ENCODE measurements at regions not wholly inside any gene's neighbourhood (a gene's known extent, or its start where the extent isn't known, plus 50 kb on each side); places are given as distances from the start of the nearest gene placed in this dataset.

DNA sequence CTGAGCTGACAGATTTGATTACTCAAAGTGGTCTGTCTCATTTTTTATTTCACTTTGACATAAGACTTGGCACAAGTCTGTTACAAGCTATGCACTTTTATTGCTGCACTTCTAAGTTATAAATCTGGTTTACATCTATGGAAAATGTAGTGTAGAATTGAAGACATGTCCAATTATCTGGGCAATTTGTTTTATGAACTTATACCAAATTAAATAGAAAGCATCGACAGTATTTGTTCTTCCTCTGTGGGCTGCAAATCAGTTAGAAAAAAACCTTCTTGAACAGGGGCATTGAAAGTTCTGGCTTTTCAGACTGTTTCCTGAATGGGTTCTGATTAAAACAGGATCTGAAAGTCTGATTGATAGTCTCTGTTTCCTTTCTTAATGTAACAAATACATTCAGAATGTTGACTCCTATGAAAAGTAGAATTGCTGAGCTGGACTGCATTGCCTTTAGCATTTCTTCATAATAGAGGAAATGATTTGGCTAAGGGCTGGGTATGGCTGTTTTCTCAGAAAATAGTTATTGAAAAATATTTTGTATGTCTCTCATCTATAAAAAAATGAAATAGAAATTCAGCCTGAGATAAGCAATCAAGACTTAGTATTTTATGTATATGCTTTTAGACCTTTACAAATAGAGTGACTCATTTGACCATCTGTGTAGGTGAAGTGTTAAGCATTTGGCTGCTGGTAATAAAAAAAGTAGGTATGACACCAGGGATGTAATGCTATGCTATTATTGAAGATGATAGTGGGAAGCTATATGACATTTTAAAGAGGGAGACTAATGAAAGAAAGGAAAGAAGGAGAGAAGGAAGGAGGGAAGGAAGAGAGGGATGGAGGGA lies 210.9 kb upstream of the SPRY2 start:
- TF ChIP-seq, protein P1, sequence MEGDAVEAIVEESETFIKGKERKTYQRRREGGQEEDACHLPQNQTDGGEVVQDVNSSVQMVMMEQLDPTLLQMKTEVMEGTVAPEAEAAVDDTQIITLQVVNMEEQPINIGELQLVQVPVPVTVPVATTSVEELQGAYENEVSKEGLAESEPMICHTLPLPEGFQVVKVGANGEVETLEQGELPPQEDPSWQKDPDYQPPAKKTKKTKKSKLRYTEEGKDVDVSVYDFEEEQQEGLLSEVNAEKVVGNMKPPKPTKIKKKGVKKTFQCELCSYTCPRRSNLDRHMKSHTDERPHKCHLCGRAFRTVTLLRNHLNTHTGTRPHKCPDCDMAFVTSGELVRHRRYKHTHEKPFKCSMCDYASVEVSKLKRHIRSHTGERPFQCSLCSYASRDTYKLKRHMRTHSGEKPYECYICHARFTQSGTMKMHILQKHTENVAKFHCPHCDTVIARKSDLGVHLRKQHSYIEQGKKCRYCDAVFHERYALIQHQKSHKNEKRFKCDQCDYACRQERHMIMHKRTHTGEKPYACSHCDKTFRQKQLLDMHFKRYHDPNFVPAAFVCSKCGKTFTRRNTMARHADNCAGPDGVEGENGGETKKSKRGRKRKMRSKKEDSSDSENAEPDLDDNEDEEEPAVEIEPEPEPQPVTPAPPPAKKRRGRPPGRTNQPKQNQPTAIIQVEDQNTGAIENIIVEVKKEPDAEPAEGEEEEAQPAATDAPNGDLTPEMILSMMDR (IDR thresholded peaks at IDR 0.05; ENCODE audit: insufficient read depth, low read length): no peak
- TF ChIP-seq, protein P2, sequence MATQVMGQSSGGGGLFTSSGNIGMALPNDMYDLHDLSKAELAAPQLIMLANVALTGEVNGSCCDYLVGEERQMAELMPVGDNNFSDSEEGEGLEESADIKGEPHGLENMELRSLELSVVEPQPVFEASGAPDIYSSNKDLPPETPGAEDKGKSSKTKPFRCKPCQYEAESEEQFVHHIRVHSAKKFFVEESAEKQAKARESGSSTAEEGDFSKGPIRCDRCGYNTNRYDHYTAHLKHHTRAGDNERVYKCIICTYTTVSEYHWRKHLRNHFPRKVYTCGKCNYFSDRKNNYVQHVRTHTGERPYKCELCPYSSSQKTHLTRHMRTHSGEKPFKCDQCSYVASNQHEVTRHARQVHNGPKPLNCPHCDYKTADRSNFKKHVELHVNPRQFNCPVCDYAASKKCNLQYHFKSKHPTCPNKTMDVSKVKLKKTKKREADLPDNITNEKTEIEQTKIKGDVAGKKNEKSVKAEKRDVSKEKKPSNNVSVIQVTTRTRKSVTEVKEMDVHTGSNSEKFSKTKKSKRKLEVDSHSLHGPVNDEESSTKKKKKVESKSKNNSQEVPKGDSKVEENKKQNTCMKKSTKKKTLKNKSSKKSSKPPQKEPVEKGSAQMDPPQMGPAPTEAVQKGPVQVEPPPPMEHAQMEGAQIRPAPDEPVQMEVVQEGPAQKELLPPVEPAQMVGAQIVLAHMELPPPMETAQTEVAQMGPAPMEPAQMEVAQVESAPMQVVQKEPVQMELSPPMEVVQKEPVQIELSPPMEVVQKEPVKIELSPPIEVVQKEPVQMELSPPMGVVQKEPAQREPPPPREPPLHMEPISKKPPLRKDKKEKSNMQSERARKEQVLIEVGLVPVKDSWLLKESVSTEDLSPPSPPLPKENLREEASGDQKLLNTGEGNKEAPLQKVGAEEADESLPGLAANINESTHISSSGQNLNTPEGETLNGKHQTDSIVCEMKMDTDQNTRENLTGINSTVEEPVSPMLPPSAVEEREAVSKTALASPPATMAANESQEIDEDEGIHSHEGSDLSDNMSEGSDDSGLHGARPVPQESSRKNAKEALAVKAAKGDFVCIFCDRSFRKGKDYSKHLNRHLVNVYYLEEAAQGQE (IDR thresholded peaks at IDR 0.05; ENCODE audit: insufficient replicate concordance, low read depth): no peak
- no peak for TF ChIP-seq POLR2AphosphoS5 (IDR thresholded peaks at IDR 0.05; ENCODE audit: low read depth)
- no peak for TF ChIP-seq SPI1 (IDR thresholded peaks at IDR 0.05; ENCODE audit: borderline replicate concordance, low read depth)
- no peak for TF ChIP-seq GABPA (IDR thresholded peaks at IDR 0.05; ENCODE audit: low read depth)

Data from HL-60 (cell line).